PC-3 (cell line): ENCODE measurements at regions not wholly inside any gene's neighbourhood (a gene's known extent, or its start where the extent isn't known, plus 50 kb on each side); places are given as distances from the start of the nearest gene placed in this dataset.
A peak's percentile ranks its signal among the peaks of the same experiment; 100 is the strongest.

Experiments
- ATAC-seq: fragments of 200-7000 bp; cut with Tn5 transposase; 2 replicates; pipeline ENCODE4 v1.9.1; 2020; ENCODE audit warnings: mild to moderate bottlenecking, moderate library complexity
- BruUV-seq: library from RNA; stranded (reverse); fragments of 400-500 nt; replicated peaks from 2 replicates; lab custom pipeline; 2021; lab: Mats Ljungman, UMichigan
- CTCF ChIA-PET: fragments of 300-600 bp; sonication (Branson Sonifier 250); formaldehyde crosslinking; loops from one replicate; lab custom pipeline; 2022; ENCODE audit warnings: antibody characterized with exemption; lab: Charles Lee
- POLR2A ChIA-PET: fragments of 300-600 bp; sonication (Branson Sonifier 250); formaldehyde crosslinking; loops from one replicate; lab custom pipeline; 2022; ENCODE audit warnings: antibody characterized with exemption; ENCODE audit not compliant: unreplicated experiment; lab: Charles Lee
- DNase-seq: peaks from one replicate; pipeline ENCODE4 v3.0.0-alpha.2; 2015
- H2AFZ ChIP-seq: fragments of 300-600 bp; sonication (generic); 2 replicates; pipeline ENCODE4 v1.6.0; 2016; ENCODE audit warnings: antibody characterized with exemption, low read length
- H3F3A ChIP-seq: fragments of 300-600 bp; sonication (generic); one replicate; pipeline ENCODE4 v1.6.0; 2017; ENCODE audit warnings: antibody characterized with exemption, low read length, control low read depth, mild to moderate bottlenecking; ENCODE audit not compliant: unreplicated experiment
- H3K27ac ChIP-seq: fragments of 300-600 bp; sonication (generic); 2 replicates; pipeline ENCODE4 v1.5.1; 2016; ENCODE audit warnings: mild to moderate bottlenecking, low read length
- H3K27me3 ChIP-seq: fragments of 300-600 bp; sonication (generic); 2 replicates; pipeline ENCODE4 v1.6.1; 2016; ENCODE audit warnings: low read length, mixed read lengths
- H3K36me3 ChIP-seq: fragments of 300-600 bp; sonication (generic); 2 replicates; pipeline ENCODE4 v1.6.1; 2016; ENCODE audit warnings: low read depth, mixed run types, low read length, mixed read lengths
- H3K4me1 ChIP-seq: fragments of 300-600 bp; sonication (generic); 2 replicates; pipeline ENCODE4 v1.5.1; 2016; ENCODE audit warnings: low read length; ENCODE audit not compliant: insufficient read depth
- H3K4me2 ChIP-seq: fragments of 300-600 bp; sonication (generic); 2 replicates; pipeline ENCODE4 v1.6.0; 2016; ENCODE audit warnings: low read length
- H3K4me3 ChIP-seq: fragments of 300-600 bp; sonication (generic); 2 replicates; pipeline ENCODE4 v1.5.1; 2016; ENCODE audit warnings: mild to moderate bottlenecking, low read length, mixed read lengths
- H3K79me2 ChIP-seq: fragments of 300-600 bp; sonication (generic); 2 replicates; pipeline ENCODE4 v1.6.1; 2017; ENCODE audit warnings: low read length, mixed read lengths
- H3K9ac ChIP-seq: fragments of 300-600 bp; sonication (generic); 2 replicates; pipeline ENCODE4 v1.6.0; 2016; ENCODE audit warnings: mild to moderate bottlenecking, low read length
- H3K9me2 ChIP-seq: fragments of 300-600 bp; sonication (generic); replicated peaks from 2 replicates; pipeline ENCODE4 v1.6.1; 2016; ENCODE audit warnings: mixed run types, low read length, mixed read lengths
- H3K9me3 ChIP-seq: fragments of 300-600 bp; sonication (generic); 2 replicates; pipeline ENCODE4 v1.6.1; 2016; ENCODE audit warnings: low read length, mixed read lengths
- H4K20me1 ChIP-seq: fragments of 300-600 bp; sonication (generic); 2 replicates; pipeline ENCODE4 v1.6.1; 2016; ENCODE audit warnings: low read length, mixed read lengths
- CTCF ChIP-seq: fragments of 300-600 bp; sonication (generic); conservative IDR thresholded peaks from 2 replicates; pipeline ENCODE4 v1.5.1; 2017; ENCODE audit warnings: antibody characterized with exemption, low read depth, mild to moderate bottlenecking, low read length
- EZH2 ChIP-seq: fragments of 300-600 bp; sonication (generic); IDR thresholded peaks from one replicate; pipeline ENCODE4 v1.6.1; 2017; ENCODE audit warnings: antibody characterized with exemption, mild to moderate bottlenecking, low read length; ENCODE audit not compliant: unreplicated experiment
- EZH2phosphoT487 ChIP-seq: fragments of 300-600 bp; sonication (generic); IDR thresholded peaks from 2 replicates; pipeline ENCODE4 v1.6.1; 2018; ENCODE audit warnings: mild to moderate bottlenecking, antibody characterized with exemption, low read length, borderline replicate concordance
- intact Hi-C: fragments of 100-400 bp; cut with micrococcal nuclease; formaldehyde crosslinking; loops from 2 replicates; pipeline ENCODE4 v1.9.0; 2023

GRCh38 chr5:130871346-130872086, 293.5 kb downstream of the HINT1 start:
- BruUV-seq = no TSS peak
- no peaks in the 10 kb centered on the region for H3K9me3 ChIP-seq
- no peak for ATAC-seq
- H3F3A ChIP-seq = no peaks in the 10 kb centered on the region
- peak; percentile 50 for DNase-seq
- ChIA-PET POLR2A (interaction anchor here (0.7 kb wide), 1 partner anchor 148 kb away, joined by 6 read pairs; no protein-coding TSS in a partner anchor), CTCF (interaction anchor here (0.6 kb wide), 1 partner anchor 26 kb away, joined by 3 read pairs; no protein-coding TSS in a partner anchor)
- H3K4me3 ChIP-seq = no peak overlapping the region
- H3K9ac ChIP-seq = no peak overlapping the region
- H3K79me2 ChIP-seq = no peaks in the 10 kb centered on the region
- no peaks in the 10 kb centered on the region for H3K4me1 ChIP-seq
- H3K36me3 ChIP-seq = no peaks in the 10 kb centered on the region
- no peaks in the 10 kb centered on the region for H3K9me2 ChIP-seq
- no peak overlapping the region for H2AFZ ChIP-seq
- no peak overlapping the region for H3K4me2 ChIP-seq
- TF ChIP-seq EZH2 (no peak), CTCF (peak; percentile 65), EZH2phosphoT487 (no peak)
- no peak overlapping the region for H3K27ac ChIP-seq
- no peaks in the 10 kb centered on the region for H3K27me3 ChIP-seq
- intact Hi-C loops = no loop called here
- no peaks in the 10 kb centered on the region for H4K20me1 ChIP-seq

GRCh38 chr5:130870691-130871090, 294.4 kb downstream of the HINT1 start:
- intact Hi-C loops = no loop called here
- H3F3A ChIP-seq = no peaks in the 10 kb centered on the region
- H3K27ac ChIP-seq = no peak overlapping the region
- no peaks in the 10 kb centered on the region for H3K27me3 ChIP-seq
- BruUV-seq = no TSS peak
- no peak overlapping the region for H3K4me2 ChIP-seq
- no peaks in the 10 kb centered on the region for H3K4me1 ChIP-seq
- ATAC-seq (no peak), DNase-seq (no peak)
- no peaks in the 10 kb centered on the region for H3K9me2 ChIP-seq
- H3K36me3 ChIP-seq = no peaks in the 10 kb centered on the region
- H4K20me1 ChIP-seq = no peaks in the 10 kb centered on the region
- no peak overlapping the region for H3K9ac ChIP-seq
- no peak for TF ChIP-seq EZH2phosphoT487
- CTCF ChIA-PET = no interaction called here
- H3K9me3 ChIP-seq = no peaks in the 10 kb centered on the region
- H3K79me2 ChIP-seq = no peaks in the 10 kb centered on the region
- POLR2A ChIA-PET = no interaction called here
- H3K4me3 ChIP-seq = no peak overlapping the region
- H2AFZ ChIP-seq = no peak overlapping the region

GRCh38 chr5:130868186-130868840, 296.7 kb downstream of the HINT1 start:
- H4K20me1 ChIP-seq = no peaks in the 10 kb centered on the region
- BruUV-seq = no TSS peak
- no peak overlapping the region for H3K27ac ChIP-seq
- no peaks in the 10 kb centered on the region for H3K9me3 ChIP-seq
- TF ChIP-seq EZH2phosphoT487 = no peak
- TF ChIP-seq EZH2 = no peak
- ChIA-PET CTCF (interaction anchor here (0.7 kb wide), 1 partner anchor 45 kb away, joined by 4 read pairs; no protein-coding TSS in a partner anchor), POLR2A (no interaction called here)
- ATAC-seq (no peak), DNase-seq (no peak)
- no peaks in the 10 kb centered on the region for H3K36me3 ChIP-seq
- H3K9me2 ChIP-seq = no peaks in the 10 kb centered on the region
- H3K27me3 ChIP-seq = no peaks in the 10 kb centered on the region
- intact Hi-C loops = no loop called here
- no peak overlapping the region for H2AFZ ChIP-seq
- H3K4me2 ChIP-seq = no peak overlapping the region
- H3K79me2 ChIP-seq = no peaks in the 10 kb centered on the region
- H3K4me3 ChIP-seq = no peak overlapping the region
- no peaks in the 10 kb centered on the region for H3K4me1 ChIP-seq
- H3K9ac ChIP-seq = no peak overlapping the region
- no peaks in the 10 kb centered on the region for H3F3A ChIP-seq
